HUES48 (cell line): ENCODE measurements at regions not wholly inside any gene's neighbourhood (a gene's known extent, or its start where the extent isn't known, plus 50 kb on each side); places are given as distances from the start of the nearest gene placed in this dataset.

ENCODE experiments used
- H3K27ac ChIP-seq: one replicate; pipeline ENCODE4 v1.7.0; 2013; ENCODE audit warnings: low read depth, low read length, inconsistent platforms
- H3K27me3 ChIP-seq: 2 replicates; pipeline ENCODE4 v1.6.1; 2013; ENCODE audit warnings: mild to moderate bottlenecking, low read length; ENCODE audit not compliant: control insufficient read depth, insufficient read depth
- H3K36me3 ChIP-seq: 2 replicates; pipeline ENCODE4 v1.6.1; 2013; ENCODE audit warnings: low read length; ENCODE audit not compliant: control insufficient read depth, insufficient read depth
- H3K4me1 ChIP-seq: 2 replicates; pipeline ENCODE4 v1.6.1; 2013; ENCODE audit warnings: mild to moderate bottlenecking, low read length; ENCODE audit not compliant: control insufficient read depth, insufficient read depth
- H3K4me3 ChIP-seq: 2 replicates; pipeline ENCODE4 v1.5.1; 2013; ENCODE audit warnings: mild to moderate bottlenecking, low read depth, low read length
- H3K9ac ChIP-seq: 2 replicates; pipeline ENCODE4 v1.6.1; 2013; ENCODE audit warnings: mild to moderate bottlenecking, low read depth, low read length, moderate library complexity
- H3K9me3 ChIP-seq: 2 replicates; pipeline ENCODE4 v1.6.1; 2013; ENCODE audit warnings: low read length; ENCODE audit not compliant: control insufficient read depth, insufficient read depth

DNA sequence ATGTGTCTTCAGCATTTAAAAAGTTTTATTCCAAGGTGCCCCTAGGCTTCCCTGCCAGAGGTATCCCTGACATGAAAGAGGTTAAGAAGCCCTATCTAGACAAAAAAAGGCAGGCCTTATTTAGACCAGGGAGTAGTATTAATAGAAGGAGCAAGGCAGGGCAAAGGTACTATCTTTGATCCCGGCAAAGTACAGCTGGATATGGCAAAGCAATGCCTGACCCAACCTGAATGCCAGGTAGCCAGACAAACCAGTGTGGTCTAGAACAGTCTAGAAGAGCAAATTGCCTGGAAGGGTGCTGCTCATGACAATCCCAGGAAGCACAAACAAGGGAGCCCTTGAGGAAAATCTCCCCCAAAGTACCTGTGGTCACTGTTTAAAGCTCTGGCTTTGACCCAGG lies 62.6 kb upstream of the SYT13 start:
- Histone ChIP-seq H3K9me3 (no peaks in the 10 kb centered on the region), H3K4me1 (peaks cover 55% of the 10 kb centered on the region), H3K9ac (no peak overlapping the region), H3K27ac (no peak overlapping the region), H3K4me3 (no peak overlapping the region), H3K36me3 (no peaks in the 10 kb centered on the region), H3K27me3 (no peaks in the 10 kb centered on the region)

DNA sequence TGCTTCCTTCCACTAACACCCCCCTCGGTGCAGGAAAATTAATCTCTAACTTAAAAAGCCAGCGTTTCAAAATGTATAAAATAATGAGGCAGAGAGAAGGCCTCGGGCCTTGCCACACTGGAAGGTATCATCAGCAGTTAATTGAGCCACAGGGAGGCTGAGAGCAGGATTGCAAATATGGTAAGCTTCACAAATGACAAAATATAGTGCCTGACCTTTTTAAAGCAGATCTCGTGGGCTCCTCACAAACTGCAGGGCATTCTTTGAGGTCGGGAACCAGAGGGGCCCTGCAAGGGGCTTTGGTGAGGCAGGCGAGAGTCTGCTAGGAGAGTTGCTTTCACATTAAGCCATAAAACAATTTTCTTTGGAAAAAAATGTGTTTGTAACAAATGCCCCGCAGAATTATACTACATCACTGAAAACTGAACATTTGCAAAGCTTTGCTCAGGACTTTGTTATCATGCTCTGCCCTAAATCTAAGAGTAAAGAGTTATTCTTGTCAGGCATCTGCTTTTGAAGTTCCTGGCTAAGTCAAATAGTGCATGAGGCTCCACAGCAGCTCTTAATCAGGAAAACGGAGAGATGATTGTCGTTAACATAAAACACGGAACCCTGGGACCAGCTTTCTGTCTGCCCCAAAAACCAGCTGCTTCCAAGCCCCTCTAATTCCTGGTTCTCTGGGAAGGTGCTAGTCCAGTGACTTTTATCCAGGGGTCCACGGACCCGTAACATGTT lies 61.4 kb upstream of the SYT13 start:
- Histone ChIP-seq H3K9ac (no peak overlapping the region), H3K36me3 (no peaks in the 10 kb centered on the region), H3K9me3 (no peaks in the 10 kb centered on the region), H3K4me1 (peaks cover 55% of the 10 kb centered on the region), H3K27ac (peak overlapping the region; percentile 54), H3K4me3 (no peak overlapping the region), H3K27me3 (no peaks in the 10 kb centered on the region)

DNA sequence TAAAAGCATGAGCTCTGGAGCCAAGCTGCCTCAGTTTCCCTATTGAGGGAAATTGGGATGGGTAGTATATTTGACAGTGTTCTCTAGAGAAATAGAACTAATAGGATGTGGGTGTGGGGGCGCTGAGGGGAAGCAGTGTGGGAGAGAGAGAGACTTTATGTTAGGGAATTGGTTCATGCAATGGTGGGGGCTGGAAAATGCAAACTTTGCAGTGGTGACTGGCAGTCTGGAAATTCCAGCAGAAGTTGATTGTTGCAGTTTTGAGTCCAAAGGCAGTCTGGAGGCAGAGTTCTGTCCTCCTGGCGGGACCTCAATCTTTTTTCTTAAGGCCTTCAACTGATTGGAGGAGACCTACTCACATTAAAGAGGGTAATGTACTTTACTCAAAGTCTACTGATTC lies 59.4 kb upstream of the SYT13 start:
- Histone ChIP-seq H3K27ac (no peak overlapping the region), H3K36me3 (no peaks in the 10 kb centered on the region), H3K9ac (no peak overlapping the region), H3K4me1 (peaks cover 49% of the 10 kb centered on the region), H3K9me3 (no peaks in the 10 kb centered on the region), H3K4me3 (no peak overlapping the region), H3K27me3 (no peaks in the 10 kb centered on the region)

DNA sequence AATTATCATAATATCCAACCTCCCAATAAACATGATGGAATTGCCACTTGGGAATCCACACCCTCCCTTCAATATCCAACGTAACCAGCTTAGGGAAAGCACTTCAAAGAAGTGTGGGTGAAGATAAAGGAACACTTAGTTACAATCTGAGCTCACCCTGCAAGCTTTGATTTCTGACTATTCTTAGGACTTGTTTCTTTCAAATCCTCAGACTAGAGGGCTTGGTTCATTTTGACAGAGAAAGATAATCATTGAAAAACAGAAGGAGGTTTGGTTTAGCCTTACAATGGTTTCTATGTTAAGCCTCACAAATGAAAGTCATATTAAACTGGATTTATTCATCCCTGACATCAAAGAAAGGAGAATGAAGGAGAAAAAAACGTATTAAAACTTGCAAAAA lies 57.9 kb upstream of the SYT13 start:
- H3K9me3 ChIP-seq = no peaks in the 10 kb centered on the region

DNA sequence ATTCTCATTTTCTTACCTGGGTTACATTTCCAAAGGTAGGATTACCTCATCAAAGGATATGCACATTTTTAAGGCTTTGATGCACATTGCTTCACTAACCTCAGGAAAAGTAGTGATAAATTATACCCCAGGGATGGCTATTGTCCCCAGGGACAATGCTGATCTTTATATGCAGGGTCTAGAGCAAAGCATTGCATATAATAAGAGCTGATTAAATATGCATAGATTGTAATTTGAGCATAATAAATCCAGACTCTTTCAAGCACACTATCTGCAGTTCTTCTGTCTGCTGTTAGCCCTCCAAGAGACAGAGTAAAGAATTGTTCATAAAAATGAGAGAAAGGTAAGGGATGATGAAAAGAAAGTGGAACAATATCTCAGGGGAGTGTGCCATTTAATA lies 57.3 kb upstream of the SYT13 start:
- H3K4me1 ChIP-seq = peaks cover 48% of the 10 kb centered on the region
- H3K9me3 ChIP-seq = no peaks in the 10 kb centered on the region
- no peaks in the 10 kb centered on the region for H3K36me3 ChIP-seq
- no peaks in the 10 kb centered on the region for H3K27me3 ChIP-seq
- no peak overlapping the region for H3K9ac ChIP-seq
- H3K4me3 ChIP-seq = no peak overlapping the region
- H3K27ac ChIP-seq = no peak overlapping the region

More for the DNA sequence above, 57.9 kb upstream of the SYT13 start:
- Histone ChIP-seq H3K36me3 (no peaks in the 10 kb centered on the region), H3K9ac (no peak overlapping the region), H3K27ac (no peak overlapping the region), H3K4me1 (peaks cover 48% of the 10 kb centered on the region), H3K27me3 (no peaks in the 10 kb centered on the region), H3K4me3 (no peak overlapping the region)

DNA sequence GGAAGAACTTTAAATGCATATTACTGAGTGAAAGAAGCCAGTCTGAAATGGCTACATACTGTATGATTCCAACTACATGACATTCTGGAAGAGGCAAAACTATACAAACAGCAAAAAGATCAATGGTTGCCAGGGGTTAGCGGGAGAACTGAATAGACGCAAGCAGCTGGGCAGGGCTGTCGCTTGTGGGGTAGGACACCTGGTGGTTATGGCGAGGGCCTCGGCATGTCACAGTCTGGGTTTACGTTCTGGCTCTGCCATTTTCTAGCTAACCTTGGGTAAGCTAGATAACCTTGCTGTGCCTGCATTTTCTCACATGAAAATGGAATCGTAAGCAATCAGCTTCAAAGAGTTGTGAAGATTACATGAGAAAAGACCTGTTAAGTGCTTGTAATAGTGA lies 55.2 kb upstream of the SYT13 start:
- Histone ChIP-seq H3K4me3 (no peak overlapping the region), H3K27me3 (no peaks in the 10 kb centered on the region), H3K9ac (no peak overlapping the region), H3K9me3 (no peaks in the 10 kb centered on the region), H3K27ac (peak overlapping the region; percentile 17), H3K36me3 (no peaks in the 10 kb centered on the region), H3K4me1 (peaks cover 33% of the 10 kb centered on the region)

DNA sequence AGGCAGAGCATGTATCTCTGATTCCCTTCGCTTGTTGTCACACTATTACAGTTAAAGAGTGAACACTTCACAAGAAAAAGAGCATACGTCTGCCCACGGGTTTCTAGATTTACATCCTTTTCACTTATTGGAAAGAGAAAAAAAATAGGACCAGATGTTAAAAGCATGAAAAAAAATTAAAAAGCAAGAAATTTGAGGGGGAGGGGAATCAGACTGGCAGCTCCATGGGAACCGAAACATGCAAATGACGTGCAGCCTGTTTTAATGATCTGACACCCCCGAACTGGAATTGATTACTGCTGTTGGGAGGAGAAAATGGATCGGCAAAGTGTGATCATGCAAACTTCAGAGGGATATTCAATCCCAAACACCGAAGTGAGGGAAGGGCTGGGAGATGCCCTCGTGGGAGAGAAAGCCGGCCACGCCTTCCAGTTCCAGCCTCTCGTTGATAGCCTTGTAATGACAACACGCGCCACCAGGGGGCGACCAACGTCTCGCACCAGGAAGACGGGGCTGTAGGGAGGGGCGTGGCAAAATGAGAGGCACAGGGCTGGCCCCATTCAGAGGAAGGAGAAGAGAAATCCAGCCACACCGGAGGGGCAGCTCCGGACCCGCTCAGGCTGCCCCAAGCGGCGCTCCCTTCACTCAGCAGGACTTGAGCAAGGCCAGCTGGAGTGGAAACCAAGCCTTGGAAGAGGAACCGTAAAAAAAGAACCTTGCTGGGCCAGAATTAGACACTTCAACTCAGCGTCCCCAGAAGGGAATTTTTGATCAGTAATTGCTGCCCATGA lies 53.8 kb upstream of the SYT13 start:
- H3K9ac ChIP-seq = no peak overlapping the region

DNA sequence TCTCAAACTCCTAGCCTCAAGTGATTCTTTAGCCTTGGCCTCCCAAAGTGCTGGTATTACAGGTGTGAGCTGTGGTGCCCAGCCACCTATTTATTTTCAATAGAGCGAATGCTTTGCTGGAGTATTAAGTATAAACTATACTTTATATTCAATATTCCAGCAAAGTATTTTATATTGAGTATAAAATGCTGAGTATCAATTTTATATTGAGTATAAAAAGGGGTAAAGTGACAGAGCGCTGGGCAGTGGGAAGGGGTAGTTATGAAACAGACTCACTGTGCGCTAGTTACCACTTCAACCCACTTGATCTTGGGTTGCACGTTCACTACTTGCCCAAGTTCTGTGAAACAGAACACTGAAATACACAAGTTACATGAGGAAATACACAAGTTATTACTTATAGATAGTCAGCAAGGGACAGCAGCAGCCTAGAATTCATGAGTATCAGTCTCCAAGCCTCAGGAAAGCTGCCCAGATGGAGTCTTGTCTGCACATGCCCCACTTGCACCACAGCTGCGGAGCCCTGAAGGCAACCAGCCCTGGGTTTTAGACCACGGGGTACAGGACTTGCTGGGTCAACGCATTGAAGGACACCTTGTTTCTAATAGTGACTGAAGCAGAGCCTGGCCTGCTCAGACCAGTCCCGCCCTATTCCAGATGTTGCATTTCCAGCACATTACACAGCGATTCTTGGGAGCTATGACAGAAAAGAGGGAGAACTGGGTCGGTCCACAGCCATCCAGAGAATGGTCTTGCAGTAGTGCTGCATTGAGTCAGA lies 51.6 kb upstream of the SYT13 start:
- Histone ChIP-seq H3K4me1 (peaks cover 14% of the 10 kb centered on the region), H3K27ac (no peak overlapping the region), H3K9me3 (no peaks in the 10 kb centered on the region), H3K27me3 (no peaks in the 10 kb centered on the region), H3K9ac (no peak overlapping the region), H3K4me3 (no peak overlapping the region), H3K36me3 (no peaks in the 10 kb centered on the region)

More for the DNA sequence above, 53.8 kb upstream of the SYT13 start:
- no peaks in the 10 kb centered on the region for H3K9me3 ChIP-seq
- no peaks in the 10 kb centered on the region for H3K27me3 ChIP-seq
- peak overlapping the region; percentile 44 for H3K4me3 ChIP-seq
- H3K27ac ChIP-seq = no peak overlapping the region
- no peaks in the 10 kb centered on the region for H3K36me3 ChIP-seq
- peaks cover 19% of the 10 kb centered on the region for H3K4me1 ChIP-seq

DNA sequence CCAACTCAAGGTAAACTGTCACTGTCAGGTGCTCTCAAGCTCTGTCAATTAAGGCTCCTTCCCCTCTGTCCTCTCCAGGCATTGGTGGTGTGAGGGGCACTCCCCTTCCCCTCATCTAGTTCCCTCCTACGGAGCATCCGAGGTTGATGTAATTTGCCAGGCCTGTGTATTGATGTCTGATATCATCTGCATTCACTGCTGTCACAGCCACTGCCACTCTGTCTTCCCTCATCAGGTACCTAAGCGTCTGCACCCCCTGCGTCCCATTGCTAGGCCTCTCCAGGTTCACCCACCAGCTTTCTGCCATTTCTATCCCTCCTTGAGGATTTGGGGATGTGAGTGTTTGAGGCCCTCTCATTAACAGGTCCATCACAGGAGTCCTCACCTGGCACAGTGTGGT lies 50.0 kb upstream of the SYT13 start:
- no peaks in the 10 kb centered on the region for H3K36me3 ChIP-seq

More for the DNA sequence above, 50.0 kb upstream of the SYT13 start:
- no peak overlapping the region for H3K27ac ChIP-seq
- 0 out of 2 replicates have a peak, but pooled peaks cover 4% of the 10 kb centered on the region for H3K27me3 ChIP-seq
- H3K4me3 ChIP-seq = no peak overlapping the region
- H3K9ac ChIP-seq = no peak overlapping the region
- H3K4me1 ChIP-seq = peaks cover 10% of the 10 kb centered on the region; the same call in 1 of the 2 replicates
- H3K9me3 ChIP-seq = no peaks in the 10 kb centered on the region
